ENCODE measurements at regions not wholly inside any gene's neighbourhood (a gene's known extent, or its start where the extent isn't known, plus 50 kb on each side); places are given as distances from the start of the nearest gene placed in this dataset.

DNA sequence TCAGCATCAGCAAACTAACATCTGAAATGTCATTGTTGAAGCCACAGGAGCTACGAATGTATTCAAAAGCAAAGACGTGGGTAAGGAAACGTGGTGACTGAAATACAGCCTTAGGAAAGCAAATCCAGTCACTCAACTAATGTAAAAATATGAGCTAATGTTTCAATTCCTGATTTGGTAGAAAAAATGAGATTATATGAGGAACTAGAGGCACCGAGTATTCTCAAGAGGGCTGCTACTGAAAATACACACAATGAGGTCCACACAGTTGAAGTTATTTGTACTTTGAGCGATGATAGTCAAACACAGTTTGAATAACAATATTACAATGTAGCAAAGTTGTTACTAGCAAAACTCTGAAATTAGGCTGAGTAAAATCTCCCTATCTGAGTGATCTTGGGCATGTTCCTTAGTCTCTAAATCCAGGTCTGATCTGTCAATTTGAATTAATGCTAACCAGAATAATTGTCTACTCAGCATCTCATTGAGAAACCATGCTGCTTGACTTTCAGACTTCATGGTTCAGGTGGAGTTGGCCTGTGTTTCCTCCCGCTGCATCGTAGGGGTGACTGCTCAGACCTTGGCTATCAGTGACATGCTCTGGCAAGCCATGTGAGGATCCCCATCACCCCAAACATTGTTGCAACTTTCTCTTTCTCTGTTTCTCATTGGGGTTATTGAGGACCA lies 467.1 kb upstream of the SOX5 start:
- intact Hi-C loops (cut with micrococcal nuclease; ENCODE audit: unreplicated experiment): no loop called here
- Histone ChIP-seq H2AFZ (ENCODE audit: low read length) (no peak overlapping the region), H3K36me3 (replicated peaks in 1 of 2; ENCODE audit: control insufficient read depth in 1 of 2, insufficient read depth in 2 of 2, low read length in 2 of 2) (no peaks in the 10 kb centered on the region), H3K27ac (ENCODE audit: extremely low read length, insufficient read depth, low read length) (no peak overlapping the region), H3K4me2 (ENCODE audit: low read depth, low read length) (no peak overlapping the region), H3K9me3 (ENCODE audit: low read length) (no peaks in the 10 kb centered on the region), H3K4me1 (ENCODE audit: insufficient read depth, low read length) (no peaks in the 10 kb centered on the region), H4K20me1 (ENCODE audit: insufficient read depth, low read length) (no peaks in the 10 kb centered on the region), H3K27me3 (ENCODE audit: control insufficient read depth in 1 of 2, insufficient read depth in 2 of 2, low read length in 2 of 2) (no peaks in the 10 kb centered on the region), H3K9ac (ENCODE audit: insufficient read depth, low read depth, low read length) (no peak overlapping the region), H3K79me2 (ENCODE audit: insufficient read depth, low read length) (no peaks in the 10 kb centered on the region), H3K4me3 (replicated peaks in 1 of 3; ENCODE audit: insufficient read depth in 1 of 3, low read depth in 2 of 3, low read length in 3 of 3) (no peak overlapping the region)
- WGBS (ENCODE audit: low lambda C conversion rate): 54% methylated on average over 7 of the region's 7 CpGs
- FAIRE-seq: no peak
- no TSS peak for BruUV-seq (replicated peaks)
- DNase-seq (ENCODE audit: low spot score): no peak
- in situ Hi-C loops (cut with HindIII; ENCODE audit: extremely low pct_ligation_motif_present, low pct_unique_long_range_greater_than_20kb): no loop called here
- peak; percentile 70 for TF ChIP-seq MAFF (IDR thresholded peaks at IDR 0.05; ENCODE audit: low read depth, low read length)
- TF ChIP-seq ZNF253 (CRISPR knock-in tag; IDR thresholded peaks at IDR 0.05; ENCODE audit: borderline replicate concordance): no peak
- no peak for TF ChIP-seq ZFP36L1 (CRISPR knock-in tag; IDR thresholded peaks at IDR 0.05)
- peak; percentile 77 to 81 for TF ChIP-seq MAFK (conservative IDR thresholded peaks at IDR 0.05 in 1 of 2, IDR thresholded peaks at IDR 0.05 in 1 of 2; ENCODE audit: low read length in 2 of 2)
- TF ChIP-seq CBFB (CRISPR knock-in tag; IDR thresholded peaks at IDR 0.05): no peak
- no peak for ATAC-seq
- POLR2A ChIA-PET: no interaction called here
- CTCF ChIA-PET (ENCODE audit: low intra/inter-chr PET ratio, low total read pairs): no interaction called here

DNA sequence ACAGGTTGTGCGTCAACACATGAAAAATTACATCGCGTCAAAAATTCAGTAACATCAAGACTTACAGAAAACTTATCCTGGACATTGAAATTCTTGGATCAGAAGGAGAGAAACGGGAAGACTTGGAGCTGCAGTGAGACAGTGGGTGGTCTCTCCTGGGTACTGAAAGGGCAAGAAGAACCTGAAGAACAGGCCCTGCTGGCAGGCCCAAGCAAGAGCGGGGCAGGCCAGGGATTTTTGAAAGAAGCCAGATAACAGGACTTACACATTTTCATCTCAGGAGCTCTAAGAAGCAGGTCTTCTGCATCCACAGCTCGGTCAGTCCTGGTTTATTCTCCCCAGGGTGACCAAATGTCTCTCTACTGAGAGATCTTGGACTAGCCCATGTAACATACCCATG lies 466.5 kb upstream of the SOX5 start:
- 78% methylated on average over 5 of the region's 6 CpGs for WGBS (ENCODE audit: low lambda C conversion rate)
- Histone ChIP-seq H3K79me2 (ENCODE audit: insufficient read depth, low read length) (no peaks in the 10 kb centered on the region), H4K20me1 (ENCODE audit: insufficient read depth, low read length) (no peaks in the 10 kb centered on the region), H2AFZ (ENCODE audit: low read length) (no peak overlapping the region), H3K27me3 (ENCODE audit: control insufficient read depth in 1 of 2, insufficient read depth in 2 of 2, low read length in 2 of 2) (no peaks in the 10 kb centered on the region), H3K36me3 (replicated peaks in 1 of 2; ENCODE audit: control insufficient read depth in 1 of 2, insufficient read depth in 2 of 2, low read length in 2 of 2) (no peaks in the 10 kb centered on the region), H3K9ac (ENCODE audit: insufficient read depth, low read depth, low read length) (no peak overlapping the region), H3K4me3 (replicated peaks in 1 of 3; ENCODE audit: insufficient read depth in 1 of 3, low read depth in 2 of 3, low read length in 3 of 3) (no peak overlapping the region), H3K4me2 (ENCODE audit: low read depth, low read length) (no peak overlapping the region), H3K27ac (ENCODE audit: extremely low read length, insufficient read depth, low read length) (no peak overlapping the region), H3K9me3 (ENCODE audit: low read length) (no peaks in the 10 kb centered on the region), H3K4me1 (ENCODE audit: insufficient read depth, low read length) (no peaks in the 10 kb centered on the region)
- in situ Hi-C loops (cut with HindIII; ENCODE audit: extremely low pct_ligation_motif_present, low pct_unique_long_range_greater_than_20kb): no loop called here
- BruUV-seq (replicated peaks): no TSS peak
- ChIA-PET CTCF (ENCODE audit: low intra/inter-chr PET ratio, low total read pairs) (no interaction called here), POLR2A (no interaction called here)
- no peak for ATAC-seq
- no peak for FAIRE-seq
- intact Hi-C loops (cut with micrococcal nuclease; ENCODE audit: unreplicated experiment): no loop called here
- DNase-seq (ENCODE audit: low spot score): no peak
- TF ChIP-seq MATR3 (CRISPR knock-in tag; IDR thresholded peaks at IDR 0.05): no peak
- TF ChIP-seq JARID2 (CRISPR knock-in tag; IDR thresholded peaks at IDR 0.05; ENCODE audit: insufficient replicate concordance): no peak
- TF ChIP-seq CC2D1A (CRISPR knock-in tag; IDR thresholded peaks at IDR 0.05): no peak
- no peak for TF ChIP-seq ATAD3A (CRISPR knock-in tag; IDR thresholded peaks at IDR 0.05)
- no peak for TF ChIP-seq GABPB1 (CRISPR knock-in tag; IDR thresholded peaks at IDR 0.05)
- TF ChIP-seq, protein P1, sequence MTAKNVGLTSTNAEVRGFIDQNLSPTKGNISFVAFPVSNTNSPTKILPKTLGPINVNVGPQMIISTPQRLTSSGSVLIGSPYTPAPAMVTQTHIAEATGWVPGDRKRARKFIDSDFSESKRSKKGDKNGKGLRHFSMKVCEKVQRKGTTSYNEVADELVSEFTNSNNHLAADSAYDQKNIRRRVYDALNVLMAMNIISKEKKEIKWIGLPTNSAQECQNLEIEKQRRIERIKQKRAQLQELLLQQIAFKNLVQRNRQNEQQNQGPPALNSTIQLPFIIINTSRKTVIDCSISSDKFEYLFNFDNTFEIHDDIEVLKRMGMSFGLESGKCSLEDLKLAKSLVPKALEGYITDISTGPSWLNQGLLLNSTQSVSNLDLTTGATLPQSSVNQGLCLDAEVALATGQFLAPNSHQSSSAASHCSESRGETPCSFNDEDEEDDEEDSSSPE (CRISPR knock-in tag; IDR thresholded peaks at IDR 0.05): no peak
- TF ChIP-seq ZNF17 (CRISPR knock-in tag; IDR thresholded peaks at IDR 0.05): no peak
- no peak for TF ChIP-seq ARNTL (CRISPR knock-in tag; IDR thresholded peaks at IDR 0.05)
- TF ChIP-seq JDP2 (CRISPR knock-in tag; IDR thresholded peaks at IDR 0.05; ENCODE audit: borderline replicate concordance): no peak
- TF ChIP-seq MAFF (IDR thresholded peaks at IDR 0.05; ENCODE audit: low read depth, low read length): no peak
- TF ChIP-seq IKZF1 (IDR thresholded peaks at IDR 0.05): no peak
- no peak for TF ChIP-seq RBFOX2 (IDR thresholded peaks at IDR 0.05; ENCODE audit: low read depth, low read length)
- no peak for TF ChIP-seq ZNF83 (CRISPR knock-in tag; IDR thresholded peaks at IDR 0.05; ENCODE audit: borderline replicate concordance)
- TF ChIP-seq KAT8 (CRISPR knock-in tag; IDR thresholded peaks at IDR 0.05): no peak
- TF ChIP-seq ZNF44 (CRISPR knock-in tag; IDR thresholded peaks at IDR 0.05): no peak
- no peak for TF ChIP-seq ZNF33A (CRISPR knock-in tag; IDR thresholded peaks at IDR 0.05; ENCODE audit: borderline replicate concordance)
- TF ChIP-seq ZNF296 (CRISPR knock-in tag; conservative IDR thresholded peaks at IDR 0.05): no peak
- TF ChIP-seq ZNF432 (CRISPR knock-in tag; IDR thresholded peaks at IDR 0.05; ENCODE audit: borderline replicate concordance): no peak

All from HepG2 (cell line).